ENCODE measurements at regions not wholly inside any gene's neighbourhood (a gene's known extent, or its start where the extent isn't known, plus 50 kb on each side); places are given as distances from the start of the nearest gene placed in this dataset.
"Not testable (repeated sequence)": the region's sequence is repeated elsewhere in the genome, so short reads cannot be mapped to it uniquely, and the experiment has no call there.

- H3K27ac Mint-ChIP-seq = no peak overlapping the region
- H3K4me1 Mint-ChIP-seq (ENCODE audit: low read depth) = no peaks in the 10 kb centered on the region
- H3K4me3 Mint-ChIP-seq = no peak overlapping the region
- no peaks in the 10 kb centered on the region for H3K9me3 Mint-ChIP-seq
- DNase-seq (ENCODE audit: low spot score) = no peak
- H3K36me3 Mint-ChIP-seq (ENCODE audit: low read depth) = no peaks in the 10 kb centered on the region
- H3K27me3 Mint-ChIP-seq (ENCODE audit: low read depth) = no peaks in the 10 kb centered on the region
Observed at GRCh38 chr13:100954430-100955305, 280.1 kb upstream of the TMTC4 start.

- Mint-ChIP-seq H3K4me1 (ENCODE audit: low read depth) (no peaks in the 10 kb centered on the region), H3K4me3 (no peak overlapping the region), H3K36me3 (ENCODE audit: low read depth) (no peaks in the 10 kb centered on the region), H3K27me3 (ENCODE audit: low read depth) (no peaks in the 10 kb centered on the region), H3K27ac (no peak overlapping the region), H3K9me3 (no peaks in the 10 kb centered on the region)
- no peak for DNase-seq (ENCODE audit: low spot score)
Observed at GRCh38 chr13:100951016-100951415, 276.4 kb upstream of the TMTC4 start.

GRCh38 chr13:100948937-100949336, 274.3 kb upstream of the TMTC4 start:
- not testable (repeated sequence) for H3K27ac Mint-ChIP-seq; H3K36me3 Mint-ChIP-seq (ENCODE audit: low read depth); H3K9me3 Mint-ChIP-seq; H3K4me1 Mint-ChIP-seq (ENCODE audit: low read depth); DNase-seq (ENCODE audit: low spot score); H3K27me3 Mint-ChIP-seq (ENCODE audit: low read depth); H3K4me3 Mint-ChIP-seq

GRCh38 chr13:100946588-100946987, 272.0 kb upstream of the TMTC4 start:
- H3K4me3 Mint-ChIP-seq = no peak overlapping the region
- H3K4me1 Mint-ChIP-seq (ENCODE audit: low read depth) = no peaks in the 10 kb centered on the region
- no peaks in the 10 kb centered on the region for H3K36me3 Mint-ChIP-seq (ENCODE audit: low read depth)
- H3K27ac Mint-ChIP-seq = no peak overlapping the region
- no peaks in the 10 kb centered on the region for H3K9me3 Mint-ChIP-seq
- no peaks in the 10 kb centered on the region for H3K27me3 Mint-ChIP-seq (ENCODE audit: low read depth)
- DNase-seq (ENCODE audit: low spot score) = no peak

- DNase-seq (ENCODE audit: low spot score) = no peak
- Mint-ChIP-seq H3K27ac (no peak overlapping the region), H3K4me1 (ENCODE audit: low read depth) (no peaks in the 10 kb centered on the region), H3K27me3 (ENCODE audit: low read depth) (no peaks in the 10 kb centered on the region), H3K4me3 (no peak overlapping the region), H3K9me3 (no peaks in the 10 kb centered on the region), H3K36me3 (ENCODE audit: low read depth) (no peaks in the 10 kb centered on the region)
Observed at GRCh38 chr13:100944791-100945345, 270.3 kb upstream of the TMTC4 start.

- H3K36me3 Mint-ChIP-seq (ENCODE audit: low read depth) = no peaks in the 10 kb centered on the region
- H3K9me3 Mint-ChIP-seq = no peaks in the 10 kb centered on the region
- no peaks in the 10 kb centered on the region for H3K4me1 Mint-ChIP-seq (ENCODE audit: low read depth)
- DNase-seq (ENCODE audit: low spot score) = no peak
- H3K27ac Mint-ChIP-seq = no peak overlapping the region
- no peak overlapping the region for H3K4me3 Mint-ChIP-seq
- no peaks in the 10 kb centered on the region for H3K27me3 Mint-ChIP-seq (ENCODE audit: low read depth)
Observed at GRCh38 chr13:100942742-100943141, 268.1 kb upstream of the TMTC4 start.

- Mint-ChIP-seq H3K36me3 (ENCODE audit: low read depth) (no peaks in the 10 kb centered on the region), H3K4me3 (no peak overlapping the region), H3K27ac (no peak overlapping the region), H3K9me3 (no peaks in the 10 kb centered on the region), H3K27me3 (ENCODE audit: low read depth) (peaks cover 1% of the 10 kb centered on the region), H3K4me1 (ENCODE audit: low read depth) (no peaks in the 10 kb centered on the region)
- DNase-seq (ENCODE audit: low spot score) = no peak
Observed at GRCh38 chr13:100941377-100942368, 267.1 kb upstream of the TMTC4 start.

- Mint-ChIP-seq H3K36me3 (ENCODE audit: low read depth) (no peaks in the 10 kb centered on the region), H3K4me3 (no peak overlapping the region), H3K4me1 (ENCODE audit: low read depth) (no peaks in the 10 kb centered on the region)
Observed at GRCh38 chr13:100940658-100941057, 266.1 kb upstream of the TMTC4 start.

GRCh38 chr13:100933841-100934240, 259.2 kb upstream of the TMTC4 start:
- H3K9me3 Mint-ChIP-seq = no peaks in the 10 kb centered on the region
- H3K27ac Mint-ChIP-seq = no peak overlapping the region
- H3K27me3 Mint-ChIP-seq (ENCODE audit: low read depth) = peaks cover 5% of the 10 kb centered on the region
- H3K36me3 Mint-ChIP-seq (ENCODE audit: low read depth) = no peaks in the 10 kb centered on the region
- no peaks in the 10 kb centered on the region for H3K4me1 Mint-ChIP-seq (ENCODE audit: low read depth)
- DNase-seq (ENCODE audit: low spot score) = no peak
- no peak overlapping the region for H3K4me3 Mint-ChIP-seq

More at GRCh38 chr13:100940658-100941057, 266.1 kb upstream of the TMTC4 start:
- peaks cover 5% of the 10 kb centered on the region for H3K27me3 Mint-ChIP-seq (ENCODE audit: low read depth)
- H3K27ac Mint-ChIP-seq = no peak overlapping the region
- no peaks in the 10 kb centered on the region for H3K9me3 Mint-ChIP-seq
- no peak for DNase-seq (ENCODE audit: low spot score)

- no peak overlapping the region for H3K4me3 Mint-ChIP-seq
- H3K36me3 Mint-ChIP-seq (ENCODE audit: low read depth) = no peaks in the 10 kb centered on the region
- H3K27me3 Mint-ChIP-seq (ENCODE audit: low read depth) = no peaks in the 10 kb centered on the region
- DNase-seq (ENCODE audit: low spot score) = no peak
- no peak overlapping the region for H3K27ac Mint-ChIP-seq
- no peaks in the 10 kb centered on the region for H3K9me3 Mint-ChIP-seq
- no peaks in the 10 kb centered on the region for H3K4me1 Mint-ChIP-seq (ENCODE audit: low read depth)
Observed at GRCh38 chr13:100922599-100922998, 248.0 kb upstream of the TMTC4 start.

- Mint-ChIP-seq H3K27ac (no peak overlapping the region), H3K27me3 (ENCODE audit: low read depth) (no peaks in the 10 kb centered on the region), H3K36me3 (ENCODE audit: low read depth) (no peaks in the 10 kb centered on the region), H3K4me3 (no peak overlapping the region), H3K9me3 (no peaks in the 10 kb centered on the region), H3K4me1 (ENCODE audit: low read depth) (no peaks in the 10 kb centered on the region)
- no peak for DNase-seq (ENCODE audit: low spot score)
Observed at GRCh38 chr13:100921139-100921538, 246.5 kb upstream of the TMTC4 start.

- no peaks in the 10 kb centered on the region for H3K27me3 Mint-ChIP-seq (ENCODE audit: low read depth)
- no peak overlapping the region for H3K4me3 Mint-ChIP-seq
- no peaks in the 10 kb centered on the region for H3K9me3 Mint-ChIP-seq
- DNase-seq (ENCODE audit: low spot score) = no peak
- no peaks in the 10 kb centered on the region for H3K4me1 Mint-ChIP-seq (ENCODE audit: low read depth)
- H3K36me3 Mint-ChIP-seq (ENCODE audit: low read depth) = no peaks in the 10 kb centered on the region
- H3K27ac Mint-ChIP-seq = no peak overlapping the region
Observed at GRCh38 chr13:100917011-100917410, 242.4 kb upstream of the TMTC4 start.

GRCh38 chr13:100913143-100913542, 238.5 kb upstream of the TMTC4 start:
- Mint-ChIP-seq H3K4me3 (no peak overlapping the region), H3K4me1 (ENCODE audit: low read depth) (no peaks in the 10 kb centered on the region), H3K9me3 (no peaks in the 10 kb centered on the region), H3K36me3 (ENCODE audit: low read depth) (no peaks in the 10 kb centered on the region), H3K27me3 (ENCODE audit: low read depth) (no peaks in the 10 kb centered on the region), H3K27ac (no peak overlapping the region)
- no peak for DNase-seq (ENCODE audit: low spot score)

Data from T-helper 2 cell treated with Interferon-gamma antibody and Interleukin-4, amounts not matched to agents 5 μg/mL and 100 μg/mL, for 36 hours (primary cell).